Ecto neural progenitor cell (in vitro differentiated cells): ENCODE measurements at regions not wholly inside any gene's neighbourhood (a gene's known extent, or its start where the extent isn't known, plus 50 kb on each side); places are given as distances from the start of the nearest gene placed in this dataset.

Experiments used
- DNase-seq: peaks from one replicate; pipeline ENCODE4 v3.0.0-alpha.2; 2018; ENCODE audit warnings: low spot score

GRCh38 chr2:3960106-3960505 is 256.7 kb downstream of the DCDC2C start:
- DNase-seq: no peak

- no peak for DNase-seq
Observed at GRCh38 chr2:3962719-3963118, 259.3 kb downstream of the DCDC2C start.

DNA sequence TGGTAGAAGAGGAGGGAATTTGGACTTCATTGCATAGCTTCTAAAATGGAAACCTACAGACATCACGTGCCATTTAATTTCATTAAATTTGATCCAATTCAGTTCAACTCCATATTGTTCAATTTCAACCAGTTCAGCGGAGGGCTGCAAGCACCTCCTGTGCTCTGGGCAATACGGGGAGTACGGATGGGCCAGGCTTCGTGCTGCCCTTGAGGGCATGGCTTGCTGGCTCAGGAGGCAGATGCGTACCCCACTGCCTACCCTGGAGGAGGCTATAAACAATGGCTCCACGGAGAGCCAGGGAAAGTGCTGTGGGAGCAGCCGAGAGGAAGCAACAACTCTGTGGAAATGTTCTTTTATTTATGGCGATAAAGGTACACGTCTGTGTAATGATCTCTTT is 261.8 kb downstream of the DCDC2C start:
- no peak for DNase-seq

DNA sequence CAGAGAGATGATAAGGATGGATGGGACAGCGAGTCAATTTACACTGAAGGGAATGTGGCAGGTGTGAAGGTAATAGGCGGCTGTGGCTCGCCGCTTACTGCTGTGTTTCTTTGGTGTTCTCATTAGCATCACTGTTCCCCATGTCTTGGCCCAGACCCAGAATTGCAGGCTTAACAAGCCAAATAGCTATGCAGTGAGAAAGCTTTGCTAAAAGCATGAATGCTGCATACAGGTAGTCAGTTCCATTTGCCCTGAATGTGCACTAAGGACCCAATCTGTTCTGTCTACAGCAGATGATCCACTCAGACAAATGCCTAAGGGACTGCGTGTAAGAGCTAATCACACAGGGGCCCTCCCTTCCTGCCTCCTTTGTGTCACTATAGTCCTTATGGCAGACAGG is 262.6 kb downstream of the DCDC2C start:
- no peak for DNase-seq

- DNase-seq: no peak
Observed at GRCh38 chr2:3966470-3966869, 263.1 kb downstream of the DCDC2C start.

DNA sequence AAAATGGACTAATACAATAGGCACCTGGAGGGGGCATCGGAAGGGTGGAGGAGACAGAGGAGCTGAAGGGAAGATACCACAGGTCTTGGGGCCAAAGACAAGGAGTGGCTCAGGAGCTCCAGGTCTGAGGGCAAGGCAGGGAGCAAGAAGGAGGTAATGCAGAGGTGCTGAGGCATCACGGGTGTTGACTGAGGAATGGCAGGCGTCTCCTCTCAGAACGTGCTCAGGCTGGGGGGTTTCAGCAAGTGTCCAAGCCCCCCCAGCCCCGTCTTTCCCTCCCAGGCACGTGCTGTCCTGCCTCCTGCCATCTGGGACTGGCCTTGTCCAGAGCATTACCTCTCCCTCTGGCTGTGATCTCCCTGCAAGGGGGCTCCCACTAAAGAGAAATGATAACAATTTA is 265.4 kb downstream of the DCDC2C start:
- DNase-seq: no peak

DNA sequence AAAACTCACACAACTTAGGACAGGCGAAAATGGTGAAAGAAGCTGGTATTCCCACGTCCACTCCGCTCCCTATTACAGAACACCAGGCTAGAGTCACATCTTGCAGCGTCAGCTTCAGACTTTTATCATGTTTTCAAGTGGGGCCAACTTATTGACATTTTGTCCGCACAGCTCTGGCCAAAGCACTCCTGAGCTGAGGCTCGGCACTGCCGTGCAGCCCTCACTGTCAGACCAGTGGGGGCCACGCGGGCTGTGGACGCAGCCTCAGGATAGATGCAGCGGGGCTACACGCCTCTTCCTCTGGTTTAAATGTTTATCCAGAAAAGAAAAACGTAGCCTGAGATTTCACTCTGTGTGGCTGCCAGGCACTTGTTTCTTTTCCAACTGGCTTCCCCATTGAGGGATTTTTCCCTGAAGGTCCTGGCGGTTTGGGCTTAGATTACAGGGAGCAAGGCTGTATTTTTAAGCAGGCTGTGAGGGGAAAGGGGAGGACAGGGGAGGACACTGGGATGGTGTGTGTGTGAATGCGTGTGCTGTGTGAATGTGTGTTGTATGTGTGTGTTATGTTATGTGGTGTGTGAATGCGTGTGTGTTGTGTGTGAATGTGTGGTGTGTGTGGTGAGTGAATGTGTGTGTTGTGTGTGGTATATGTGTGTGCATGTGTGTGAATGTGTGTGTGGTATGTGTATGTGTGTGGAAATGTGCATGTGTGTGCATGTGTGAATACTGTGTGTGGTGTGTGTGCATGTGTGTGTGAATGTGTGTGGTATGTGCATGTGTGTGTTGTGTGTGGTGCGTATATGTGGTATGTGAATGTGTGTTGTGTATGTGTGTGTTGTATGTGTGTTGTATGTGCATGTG is 267.6 kb downstream of the DCDC2C start:
- DNase-seq: no peak

DNA sequence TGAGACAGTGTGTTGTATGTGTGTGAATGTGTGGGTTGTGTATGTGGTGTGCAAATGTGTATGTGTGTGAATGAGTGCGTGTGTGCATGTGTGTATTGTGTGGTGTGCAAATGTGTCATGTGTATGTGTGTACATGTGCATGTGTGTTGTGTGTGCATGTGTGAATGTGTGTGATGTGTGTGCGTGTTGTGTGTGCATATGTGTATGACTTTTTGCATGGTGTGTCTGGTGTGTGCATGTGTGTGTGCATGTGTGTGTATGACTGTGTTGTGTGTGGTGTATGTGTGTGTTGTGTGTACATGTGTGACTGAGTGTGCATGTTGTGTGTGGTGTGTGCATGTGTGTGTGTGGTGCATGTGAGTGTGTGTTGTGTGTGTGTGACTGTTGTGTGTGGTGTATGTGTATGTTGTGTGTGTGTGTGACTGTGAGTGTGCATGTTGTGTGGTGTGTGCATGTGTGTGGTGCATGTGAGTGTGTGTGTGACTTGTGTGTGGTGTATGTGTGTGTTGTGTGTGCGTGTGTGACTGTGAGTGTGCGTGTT is 268.3 kb downstream of the DCDC2C start:
- no peak for DNase-seq

DNA sequence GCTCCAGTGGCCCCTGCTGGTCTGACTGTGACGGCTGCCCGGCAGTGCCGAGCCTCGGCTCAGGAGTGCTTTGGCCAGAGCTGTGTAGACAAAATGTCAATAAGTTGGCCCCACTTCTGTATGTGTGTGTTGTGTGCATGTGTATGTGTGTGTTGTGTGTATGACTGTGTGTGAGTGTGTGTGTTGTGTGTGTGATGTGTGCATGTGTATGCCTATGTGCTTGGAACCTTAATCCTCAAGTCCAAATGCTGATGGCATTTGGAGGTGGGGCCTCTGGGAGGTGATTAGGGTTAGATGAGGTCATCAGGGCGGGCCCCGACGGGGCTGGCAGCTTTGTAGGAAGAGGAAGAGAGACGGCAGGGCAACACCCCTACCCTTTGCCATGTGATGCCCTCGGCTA is 269.0 kb downstream of the DCDC2C start:
- DNase-seq: no peak

GRCh38 chr2:3974765-3975164 is 271.4 kb downstream of the DCDC2C start:
- DNase-seq: no peak

- no peak for DNase-seq
Observed at GRCh38 chr2:3981446-3981987, 278.1 kb downstream of the DCDC2C start.

- DNase-seq: no peak
Observed at GRCh38 chr2:3982160-3982559, 278.8 kb downstream of the DCDC2C start.

DNA sequence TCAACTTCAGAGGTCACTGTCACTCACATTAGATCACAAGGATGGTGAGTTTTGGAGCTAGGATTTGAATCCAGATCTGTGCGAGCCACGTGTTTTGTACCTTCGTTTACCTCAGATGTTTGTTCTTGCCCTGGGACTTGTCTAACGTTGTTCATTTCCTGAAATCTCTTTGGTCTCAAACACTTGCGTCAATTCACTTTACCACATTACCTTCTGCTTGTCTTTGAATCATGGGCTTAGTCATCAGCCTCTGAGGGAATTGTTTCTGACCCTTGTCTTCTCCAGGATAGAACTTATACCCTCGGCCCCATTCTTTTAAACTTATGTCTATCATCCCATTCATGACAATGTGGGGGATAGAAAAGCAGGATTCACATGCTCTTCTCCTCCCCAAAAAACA is 282.7 kb downstream of the DCDC2C start:
- no peak for DNase-seq

- no peak for DNase-seq
Observed at GRCh38 chr2:3986530-3987258, 283.3 kb downstream of the DCDC2C start.

DNA sequence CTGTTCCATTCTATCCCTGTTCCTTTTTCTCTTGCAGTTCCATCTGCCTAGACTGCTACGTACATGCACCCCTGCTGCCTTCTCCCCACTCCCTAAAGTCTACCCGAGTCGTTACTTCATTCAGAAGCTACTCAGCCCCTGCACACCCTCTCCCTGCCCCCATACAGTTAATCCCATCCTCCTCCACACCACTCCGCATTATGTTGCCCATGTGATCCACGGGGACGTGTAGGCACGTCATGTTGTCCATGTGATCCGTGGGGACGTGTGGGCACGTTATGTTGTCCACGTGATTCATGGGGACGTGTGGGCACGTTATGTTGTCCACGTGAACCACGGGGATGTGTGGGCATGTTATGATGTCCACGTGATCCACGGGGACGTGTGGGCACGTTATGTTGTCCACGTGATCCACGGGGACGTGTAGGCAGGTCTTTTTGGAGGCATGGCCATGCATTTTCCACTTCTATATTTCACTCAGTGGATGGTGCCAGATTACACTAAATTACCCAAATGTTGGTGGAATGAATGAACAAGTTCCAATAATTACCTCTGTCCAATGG is 299.5 kb downstream of the DCDC2C start:
- DNase-seq: no peak

- DNase-seq: no peak
Observed at GRCh38 chr2:4012197-4012596, 308.8 kb downstream of the DCDC2C start.

GRCh38 chr2:4018535-4018934 is 315.2 kb downstream of the DCDC2C start:
- DNase-seq: no peak

- no peak for DNase-seq
Observed at GRCh38 chr2:4020153-4020552, 316.8 kb downstream of the DCDC2C start.

DNA sequence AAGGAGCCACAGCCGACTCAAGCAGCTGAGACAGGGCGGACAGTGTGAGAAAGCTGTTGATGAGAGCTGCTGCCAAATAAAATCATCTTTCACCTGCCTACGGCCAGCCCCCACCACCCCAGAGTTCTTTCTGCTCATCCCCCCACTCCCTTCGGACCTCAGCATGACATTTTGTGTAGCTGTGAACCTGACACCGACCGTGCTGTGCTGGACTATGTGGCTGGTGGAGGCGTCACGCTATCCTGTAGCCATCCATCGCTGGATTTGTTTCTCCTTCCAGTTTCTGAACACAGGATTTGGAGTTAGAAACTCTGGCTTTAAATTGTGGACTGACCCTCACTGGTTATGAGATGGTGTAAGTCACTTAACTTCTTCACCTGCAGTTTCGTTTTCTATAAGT is 317.3 kb downstream of the DCDC2C start:
- no peak for DNase-seq

DNA sequence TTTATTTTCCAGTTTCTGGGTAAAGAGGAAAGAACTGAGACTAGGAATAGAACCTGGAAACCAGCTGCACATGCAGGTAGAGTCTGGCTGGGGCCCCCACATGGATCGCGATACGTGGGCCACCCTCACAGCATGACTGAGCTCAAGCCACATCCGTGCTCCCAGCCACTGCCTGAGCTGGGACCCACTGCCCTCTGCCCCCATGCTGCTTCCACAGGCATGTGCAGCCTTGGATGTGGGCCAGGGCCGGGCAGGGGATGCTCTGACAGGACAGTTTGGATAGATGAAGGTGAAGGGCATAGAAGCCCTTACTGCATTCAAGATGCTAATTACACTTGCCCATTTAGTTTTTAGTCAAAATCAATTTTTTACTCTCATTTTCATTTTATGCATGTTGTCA is 321.2 kb downstream of the DCDC2C start:
- no peak for DNase-seq

DNA sequence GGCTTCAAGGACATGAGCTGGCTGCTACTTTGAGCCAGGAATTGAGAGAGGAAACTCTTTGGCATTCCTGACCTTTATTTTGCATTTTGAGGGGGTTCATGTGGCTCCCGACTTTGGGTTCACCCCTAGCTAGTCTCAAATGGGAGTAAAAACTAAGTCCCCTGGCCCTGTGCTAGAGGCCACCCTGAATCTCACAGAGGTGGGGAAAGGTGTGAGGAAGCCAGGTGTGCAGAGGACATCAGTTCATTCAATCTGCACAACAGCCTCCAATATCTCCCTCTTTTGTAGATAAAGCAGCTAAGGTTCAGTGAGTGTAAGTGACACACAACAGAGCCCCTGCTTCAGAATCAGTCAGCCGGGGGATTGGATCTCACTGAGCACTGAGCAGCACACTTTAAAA is 325.7 kb downstream of the DCDC2C start:
- DNase-seq: no peak

DNA sequence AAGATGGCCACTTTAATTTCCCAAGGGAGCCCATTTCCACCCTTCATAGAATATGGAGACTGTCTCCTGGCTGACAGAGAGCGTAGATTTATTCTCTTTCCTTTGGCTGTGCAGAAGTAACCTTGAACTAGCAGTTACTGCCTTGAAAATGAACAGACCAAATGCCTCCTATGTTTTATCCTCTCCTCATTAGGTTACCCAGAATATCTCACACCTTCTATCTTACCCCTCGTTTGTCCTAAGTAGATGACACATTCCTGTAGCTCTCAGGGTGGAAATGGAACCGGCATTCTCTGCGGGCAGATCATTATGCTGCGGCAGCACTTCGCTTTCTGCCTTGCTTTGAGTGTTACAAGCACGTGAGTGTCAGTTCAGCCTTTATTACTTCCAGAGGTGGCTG is 336.5 kb downstream of the DCDC2C start:
- DNase-seq: no peak
